Brain pericyte (primary cell): ENCODE measurements at regions not wholly inside any gene's neighbourhood (a gene's known extent, or its start where the extent isn't known, plus 50 kb on each side); places are given as distances from the start of the nearest gene placed in this dataset.

Experiments used
- DNase-seq: peaks from one replicate; pipeline ENCODE4 v3.0.0-alpha.2; 2012; ENCODE audit warnings: low read depth, low spot score

GRCh38 chr3:41037651-41038334, 161.5 kb upstream of the CTNNB1 start:
- no peak for DNase-seq

GRCh38 chr3:41040256-41040655, 159.0 kb upstream of the CTNNB1 start:
- no peak for DNase-seq

GRCh38 chr3:41041462-41041861, 157.8 kb upstream of the CTNNB1 start:
- no peak for DNase-seq

GRCh38 chr3:41041899-41042298, 157.4 kb upstream of the CTNNB1 start:
- no peak for DNase-seq

GRCh38 chr3:41044523-41044922, 154.8 kb upstream of the CTNNB1 start:
- DNase-seq: no peak

GRCh38 chr3:41045491-41045890, 153.8 kb upstream of the CTNNB1 start:
- DNase-seq: no peak

- no peak for DNase-seq
These were observed 149.2 kb upstream of the CTNNB1 start for GRCh38 chr3:41050144-41050543.

- no peak for DNase-seq
These were observed 146.1 kb upstream of the CTNNB1 start for GRCh38 chr3:41053220-41053619.

GRCh38 chr3:41060106-41060505, 139.2 kb upstream of the CTNNB1 start:
- no peak for DNase-seq

GRCh38 chr3:41064070-41064469, 135.2 kb upstream of the CTNNB1 start:
- no peak for DNase-seq

- no peak for DNase-seq
These were observed 134.8 kb upstream of the CTNNB1 start for GRCh38 chr3:41064526-41064925.

GRCh38 chr3:41065340-41065739, 134.0 kb upstream of the CTNNB1 start:
- no peak for DNase-seq

GRCh38 chr3:41073190-41073589, 126.1 kb upstream of the CTNNB1 start:
- DNase-seq: no peak

GRCh38 chr3:41075975-41076374, 123.3 kb upstream of the CTNNB1 start:
- no peak for DNase-seq

- DNase-seq: no peak
These were observed 122.9 kb upstream of the CTNNB1 start for GRCh38 chr3:41076399-41076798.

- no peak for DNase-seq
These were observed 119.2 kb upstream of the CTNNB1 start for GRCh38 chr3:41080141-41080540.

- no peak for DNase-seq
These were observed 110.4 kb upstream of the CTNNB1 start for GRCh38 chr3:41088882-41089281.

GRCh38 chr3:41089566-41089965, 109.7 kb upstream of the CTNNB1 start:
- DNase-seq: no peak

- DNase-seq: no peak
These were observed 106.5 kb upstream of the CTNNB1 start for GRCh38 chr3:41092844-41093243.

- DNase-seq: no peak
These were observed 105.8 kb upstream of the CTNNB1 start for GRCh38 chr3:41093476-41093875.

GRCh38 chr3:41094351-41094750, 105.0 kb upstream of the CTNNB1 start:
- DNase-seq: no peak

- DNase-seq: no peak
These were observed 103.6 kb upstream of the CTNNB1 start for GRCh38 chr3:41095702-41096101.

GRCh38 chr3:41097896-41098496, 101.3 kb upstream of the CTNNB1 start:
- DNase-seq: no peak

- DNase-seq: no peak
These were observed 98.1 kb upstream of the CTNNB1 start for GRCh38 chr3:41101231-41101630.
